HCT116 (cell line): ENCODE measurements at regions not wholly inside any gene's neighbourhood (a gene's known extent, or its start where the extent isn't known, plus 50 kb on each side); places are given as distances from the start of the nearest gene placed in this dataset.

ENCODE experiments used
- ATAC-seq: fragments of 200-7000 bp; cut with Tn5 transposase; 2 replicates; pipeline ENCODE4 v1.9.1; 2020; ENCODE audit warnings: mild to moderate bottlenecking, moderate library complexity
- BruUV-seq: library from RNA; stranded (reverse); fragments of 400-500 nt; replicated peaks from 2 replicates; lab custom pipeline; 2021; lab: Mats Ljungman, UMichigan
- CTCF ChIA-PET: fragments of 300-600 bp; sonication (Branson Sonifier 250); formaldehyde crosslinking; loops from one replicate; lab custom pipeline; 2021; ENCODE audit warnings: antibody characterized with exemption; lab: Charles Lee
- POLR2A ChIA-PET: fragments of 300-600, 350-600 bp; sonication (Branson Sonifier 250); formaldehyde crosslinking; loops from one replicate; lab custom pipeline; 2021; ENCODE audit warnings: antibody characterized with exemption; lab: Charles Lee
- RAD21 ChIA-PET, 2 experiments: fragments of 300-600 bp; sonication (Branson Sonifier 250); formaldehyde crosslinking; loops; one replicate each; lab custom pipeline; 2023; ENCODE audit warnings: low total read pairs in 2 of 2; ENCODE audit not compliant: uncharacterized antibody in 2 of 2, unreplicated experiment in 2 of 2, low non-redundant PET in 1 of 2; lab: Charles Lee
- DNase-seq: peaks from one replicate; pipeline ENCODE4 v3.0.0-alpha.2; 2010; ENCODE audit warnings: low read depth, low spot score
- H2AFZ ChIP-seq: fragments of 200-600 bp; shearing (Covaris generic), sonication (generic); 2 replicates; pipeline ENCODE4 v1.6.1; 2017; ENCODE audit warnings: low read depth, mixed run types, mixed read lengths, antibody characterized with exemption, low read length; ENCODE audit not compliant: poor library complexity, severe bottlenecking
- H3K27ac ChIP-seq: 2 replicates; pipeline ENCODE4 v1.5.1; 2012; ENCODE audit warnings: low read depth, low read length
- H3K27me3 ChIP-seq: fragments of 200-600 bp; sonication (generic); 2 replicates; pipeline ENCODE4 v1.6.1; 2016; ENCODE audit warnings: mixed run types, low read length, mixed read lengths; ENCODE audit not compliant: insufficient read depth
- H3K36me3 ChIP-seq, 2 experiments: fragments of 200-500 bp in 1 of 2; fragments of 200-600 bp in 1 of 2; sonication (Bioruptor generic) in 1 of 2; sonication (generic) in 1 of 2; 2 replicates each; pipeline versions ENCODE4 v1.5.1 to v1.6.1; 2014 to 2016; ENCODE audit warnings: low read length in 2 of 2, inconsistent platforms in 1 of 2, mixed read lengths in 1 of 2, mixed run types in 1 of 2; ENCODE audit not compliant: insufficient read depth in 2 of 2, control insufficient read depth in 1 of 2
- H3K4me1 ChIP-seq, 2 experiments: fragments of 200-600 bp in 1 of 2; sonication (generic) in 1 of 2; 2 replicates each; pipeline versions ENCODE4 v1.5.1 to v1.6.1; 2012 to 2017; ENCODE audit warnings: low read length in 2 of 2, inconsistent platforms in 1 of 2, mild to moderate bottlenecking in 1 of 2, mixed read lengths in 1 of 2, mixed run types in 1 of 2, moderate library complexity in 1 of 2; ENCODE audit not compliant: insufficient read depth in 2 of 2, control insufficient read depth in 1 of 2
- H3K4me2 ChIP-seq: fragments of 200-600 bp; sonication (generic); 2 replicates; pipeline ENCODE4 v1.6.1; 2017; ENCODE audit warnings: mixed run types, low read length, mixed read lengths
- H3K4me3 ChIP-seq, 2 experiments: fragments of 200-600 bp in 1 of 2; sonication (generic) in 1 of 2; replicated peaks in 1 of 2; 2 replicates each; pipeline ENCODE4 v1.5.1; 2011 to 2016; ENCODE audit warnings: low read length in 2 of 2, control low read depth in 1 of 2, low read depth in 1 of 2, mild to moderate bottlenecking in 1 of 2, mixed read lengths in 1 of 2, mixed run types in 1 of 2
- H3K79me2 ChIP-seq: fragments of 200-600 bp; sonication (generic); 2 replicates; pipeline ENCODE4 v1.6.1; 2017; ENCODE audit warnings: mild to moderate bottlenecking, mixed run types, low read length, moderate library complexity, mixed read lengths; ENCODE audit not compliant: insufficient read depth
- H3K9ac ChIP-seq: fragments of 200-600 bp; sonication (generic); 2 replicates; pipeline ENCODE4 v1.6.1; 2016; ENCODE audit warnings: low read length, mixed read lengths
- H3K9me2 ChIP-seq: fragments of 200-600 bp; sonication (generic), shearing (Covaris generic); 2 replicates; pipeline ENCODE4 v1.6.1; 2017; ENCODE audit warnings: mixed run types, mild to moderate bottlenecking, moderate library complexity; ENCODE audit not compliant: insufficient read depth
- H3K9me3 ChIP-seq, 2 experiments: fragments of 200-500 bp in 1 of 2; fragments of 200-600 bp in 1 of 2; sonication (Bioruptor generic) in 1 of 2; sonication (generic) in 1 of 2; 2 replicates each; pipeline ENCODE4 v1.6.1; 2014 to 2017; ENCODE audit warnings: low read length in 2 of 2, mixed read lengths in 2 of 2, inconsistent platforms in 1 of 2, low read depth in 1 of 2, mild to moderate bottlenecking in 1 of 2, mixed run types in 1 of 2, moderate library complexity in 1 of 2; ENCODE audit not compliant: control insufficient read depth in 1 of 2, insufficient read depth in 1 of 2
- H4K20me1 ChIP-seq: fragments of 200-600 bp; sonication (generic), shearing (Covaris generic); 2 replicates; pipeline ENCODE4 v1.6.1; 2017; ENCODE audit warnings: mixed run types, mild to moderate bottlenecking, moderate library complexity; ENCODE audit not compliant: insufficient read depth
- CEBPB ChIP-seq: IDR thresholded peaks from 2 replicates; pipeline ENCODE4 v1.6.1; 2012; ENCODE audit warnings: low read depth
- EGR1 ChIP-seq: IDR thresholded peaks from 2 replicates; pipeline ENCODE4 v1.6.1; 2012; ENCODE audit warnings: low read depth
- FOSL1 ChIP-seq: IDR thresholded peaks from 2 replicates; pipeline ENCODE4 v1.6.1; 2012; ENCODE audit warnings: low read depth
- JUND ChIP-seq: IDR thresholded peaks from 2 replicates; pipeline ENCODE4 v1.6.1; 2012
- MAX ChIP-seq: IDR thresholded peaks from 2 replicates; pipeline ENCODE4 v1.6.1; 2012
- REST ChIP-seq: IDR thresholded peaks from 2 replicates; pipeline ENCODE4 v1.6.1; 2012; ENCODE audit warnings: low read depth
- YY1 ChIP-seq: IDR thresholded peaks from 2 replicates; pipeline ENCODE4 v1.6.1; 2011; ENCODE audit warnings: low read length, low read depth, moderate library complexity, mild to moderate bottlenecking; ENCODE audit not compliant: insufficient replicate concordance; ENCODE audit errors: extremely low read depth
- ZFX ChIP-seq: fragments of 450-650 bp; IDR thresholded peaks from 2 replicates; pipeline ENCODE4 v1.6.1; 2017
- ZNF274 ChIP-seq: fragments of 200-500 bp; sonication (Bioruptor generic); IDR thresholded peaks from 2 replicates; pipeline ENCODE4 v1.6.1; 2014; ENCODE audit warnings: mild to moderate bottlenecking, low read depth, low read length, inconsistent platforms
- intact Hi-C: fragments of 100-400 bp; cut with micrococcal nuclease; formaldehyde crosslinking; loops from 2 replicates; pipeline ENCODE4 v1.10.0; 2022

GRCh38 chr1:183721041-183721440 is 67.9 kb upstream of the APOBEC4 start (continued):
- no peak for TF ChIP-seq CEBPB
- TF ChIP-seq JUND, result no peak
- TF ChIP-seq, all 23 proteins: peak for 0

- Histone ChIP-seq H4K20me1 (no peaks in the 10 kb centered on the region), H2AFZ (no peak overlapping the region), H3K27ac (no peak overlapping the region), H3K4me1 (no peaks in the 10 kb centered on the region)
- BruUV-seq, result no TSS peak
- intact Hi-C loops, result no loop called here
- TF ChIP-seq YY1, result no peak
- TF ChIP-seq EGR1, result no peak
- no peak for TF ChIP-seq FOSL1
- no peak for TF ChIP-seq ZFX
- no peak for TF ChIP-seq MAX
- TF ChIP-seq ZNF274, result no peak
- no peak for TF ChIP-seq REST
- TF ChIP-seq, all 23 proteins: peak for 0
- DNase-seq (no peak), ATAC-seq (no peak)
- Histone ChIP-seq H3K36me3 (no peaks in the 10 kb centered on the region), H3K27me3 (no peaks in the 10 kb centered on the region), H3K79me2 (no peaks in the 10 kb centered on the region), H3K9ac (no peak overlapping the region), H3K4me3 (no peak overlapping the region), H3K9me3 (no peaks in the 10 kb centered on the region), H3K4me2 (no peak overlapping the region), H3K9me2 (no peaks in the 10 kb centered on the region)
- ChIA-PET CTCF (no interaction called here), POLR2A (no interaction called here), RAD21 (no interaction called here)
Observed at GRCh38 chr1:183720028-183720427, 66.9 kb upstream of the APOBEC4 start.
